Calu3 (cell line): ENCODE measurements at regions not wholly inside any gene's neighbourhood (a gene's known extent, or its start where the extent isn't known, plus 50 kb on each side); places are given as distances from the start of the nearest gene placed in this dataset.

ENCODE experiments used
- BruUV-seq: library from RNA; stranded (reverse); fragments of 400-500 nt; replicated peaks from 2 replicates; lab custom pipeline; 2021; lab: Mats Ljungman, UMichigan
- CTCF ChIA-PET: fragments of 300-600 bp; sonication (Branson Sonifier 250); formaldehyde crosslinking; loops from one replicate; lab custom pipeline; 2022; ENCODE audit warnings: antibody characterized with exemption; lab: Charles Lee
- DNase-seq: peaks from one replicate; pipeline ENCODE4 v3.0.0; 2022
- H3K27ac Mint-ChIP-seq: one replicate; pipeline ENCODE4 v1.8.0; 2022; ENCODE audit warnings: mixed read lengths; ENCODE audit not compliant: unreplicated experiment
- H3K27me3 Mint-ChIP-seq: one replicate; pipeline ENCODE4 v1.8.0; 2022; ENCODE audit warnings: mixed read lengths; ENCODE audit not compliant: unreplicated experiment
- H3K36me3 Mint-ChIP-seq: one replicate; pipeline ENCODE4 v1.8.0; 2022; ENCODE audit warnings: mild to moderate bottlenecking, moderate library complexity, mixed read lengths; ENCODE audit not compliant: insufficient read depth, unreplicated experiment
- H3K4me1 Mint-ChIP-seq: one replicate; pipeline ENCODE4 v1.8.0; 2022; ENCODE audit warnings: mild to moderate bottlenecking, low read depth, mixed read lengths; ENCODE audit not compliant: unreplicated experiment
- H3K4me3 Mint-ChIP-seq: one replicate; pipeline ENCODE4 v1.8.0; 2022; ENCODE audit warnings: mild to moderate bottlenecking, low read depth, moderate library complexity, mixed read lengths; ENCODE audit not compliant: unreplicated experiment
- H3K9me3 Mint-ChIP-seq: one replicate; pipeline ENCODE4 v1.8.0; 2022; ENCODE audit warnings: low read depth, mixed read lengths; ENCODE audit not compliant: unreplicated experiment
- intact Hi-C: fragments of 100-400 bp; cut with micrococcal nuclease; formaldehyde crosslinking; loops from one replicate; pipeline ENCODE4 v1.10.0; 2022; ENCODE audit not compliant: unreplicated experiment
- TF ChIP-seq, protein P1 (sequence below): fragments of 200-600 bp; IDR thresholded peaks from one replicate; pipeline ENCODE4 v1.8.0; 2022; ENCODE audit warnings: antibody characterized with exemption; ENCODE audit not compliant: unreplicated experiment

DNA sequence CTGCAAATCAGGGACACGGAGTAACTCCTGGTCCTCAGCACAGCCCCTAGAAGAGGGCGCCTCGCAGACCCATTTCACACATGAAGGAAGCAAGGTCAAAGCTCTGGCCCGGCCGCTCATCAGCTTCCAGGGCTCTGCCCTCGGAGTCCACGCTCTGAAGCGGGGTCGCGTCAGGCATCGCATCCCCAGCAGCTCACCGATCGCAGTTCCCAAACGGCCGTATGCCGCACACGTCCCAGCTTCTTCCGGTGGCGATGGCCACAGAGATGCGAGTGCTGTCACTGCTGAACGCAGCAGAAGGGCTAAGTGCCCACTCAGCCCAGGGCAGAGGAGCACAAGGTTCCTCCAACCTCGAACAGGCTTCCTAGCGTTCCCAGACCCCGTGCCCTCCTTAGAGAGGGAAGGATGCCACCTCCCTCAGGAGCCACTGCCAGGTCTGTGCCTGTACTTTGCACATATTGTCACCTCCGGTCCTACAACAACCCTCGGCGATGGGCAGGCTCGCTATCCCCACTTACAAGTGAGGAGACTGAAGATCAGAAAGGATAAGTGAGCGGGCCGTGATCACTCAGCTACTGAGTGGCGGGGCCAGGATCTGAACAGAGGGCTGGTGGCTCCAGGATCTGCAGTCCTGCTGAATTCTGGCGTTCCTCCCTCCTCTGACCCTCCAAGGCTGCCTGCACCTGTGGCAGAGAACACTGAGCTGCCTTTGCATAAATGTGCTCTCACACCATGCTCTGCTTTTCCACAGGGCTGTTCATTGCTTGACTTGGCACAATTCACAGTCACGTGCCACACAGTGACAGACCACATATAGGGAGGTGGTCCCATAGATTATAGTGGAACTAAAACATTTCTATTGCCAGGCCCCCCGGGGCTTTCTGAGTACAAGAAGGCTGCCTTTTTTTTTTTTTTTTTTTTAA is 71.4 kb downstream of the COPS8 start:
- H3K4me3 Mint-ChIP-seq = no peak overlapping the region
- CTCF ChIA-PET = no interaction called here
- TF ChIP-seq, protein P1, sequence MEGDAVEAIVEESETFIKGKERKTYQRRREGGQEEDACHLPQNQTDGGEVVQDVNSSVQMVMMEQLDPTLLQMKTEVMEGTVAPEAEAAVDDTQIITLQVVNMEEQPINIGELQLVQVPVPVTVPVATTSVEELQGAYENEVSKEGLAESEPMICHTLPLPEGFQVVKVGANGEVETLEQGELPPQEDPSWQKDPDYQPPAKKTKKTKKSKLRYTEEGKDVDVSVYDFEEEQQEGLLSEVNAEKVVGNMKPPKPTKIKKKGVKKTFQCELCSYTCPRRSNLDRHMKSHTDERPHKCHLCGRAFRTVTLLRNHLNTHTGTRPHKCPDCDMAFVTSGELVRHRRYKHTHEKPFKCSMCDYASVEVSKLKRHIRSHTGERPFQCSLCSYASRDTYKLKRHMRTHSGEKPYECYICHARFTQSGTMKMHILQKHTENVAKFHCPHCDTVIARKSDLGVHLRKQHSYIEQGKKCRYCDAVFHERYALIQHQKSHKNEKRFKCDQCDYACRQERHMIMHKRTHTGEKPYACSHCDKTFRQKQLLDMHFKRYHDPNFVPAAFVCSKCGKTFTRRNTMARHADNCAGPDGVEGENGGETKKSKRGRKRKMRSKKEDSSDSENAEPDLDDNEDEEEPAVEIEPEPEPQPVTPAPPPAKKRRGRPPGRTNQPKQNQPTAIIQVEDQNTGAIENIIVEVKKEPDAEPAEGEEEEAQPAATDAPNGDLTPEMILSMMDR = no peak
- H3K27ac Mint-ChIP-seq = no peak overlapping the region
- intact Hi-C loops = no loop called here
- H3K4me1 Mint-ChIP-seq = no peaks in the 10 kb centered on the region
- H3K27me3 Mint-ChIP-seq = peaks cover 10% of the 10 kb centered on the region
- H3K36me3 Mint-ChIP-seq = no peaks in the 10 kb centered on the region
- H3K9me3 Mint-ChIP-seq = no peaks in the 10 kb centered on the region
- no peak for DNase-seq
- BruUV-seq = no TSS peak

DNA sequence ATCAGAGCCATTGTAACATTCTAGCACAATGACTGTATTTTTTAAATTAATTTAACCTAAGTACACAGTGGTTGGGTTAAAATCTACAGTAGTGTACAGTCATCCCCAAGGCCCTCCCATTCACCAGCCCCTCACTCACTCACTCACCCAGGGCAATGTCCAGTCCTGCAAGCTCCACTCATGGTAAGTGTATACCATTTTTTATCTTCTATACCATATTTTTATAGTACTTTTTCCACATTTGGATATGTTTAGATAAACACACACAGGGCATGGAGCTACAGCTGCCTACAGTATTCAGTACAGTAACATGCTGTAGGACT is 72.1 kb downstream of the COPS8 start:
- no peak for DNase-seq
- no peaks in the 10 kb centered on the region for H3K36me3 Mint-ChIP-seq
- intact Hi-C loops = no loop called here
- no TSS peak for BruUV-seq
- no peak overlapping the region for H3K4me3 Mint-ChIP-seq
- CTCF ChIA-PET = no interaction called here
- no peaks in the 10 kb centered on the region for H3K4me1 Mint-ChIP-seq
- H3K27me3 Mint-ChIP-seq = peaks cover 9% of the 10 kb centered on the region
- no peaks in the 10 kb centered on the region for H3K9me3 Mint-ChIP-seq
- TF ChIP-seq, protein P1 = no peak
- H3K27ac Mint-ChIP-seq = no peak overlapping the region

DNA sequence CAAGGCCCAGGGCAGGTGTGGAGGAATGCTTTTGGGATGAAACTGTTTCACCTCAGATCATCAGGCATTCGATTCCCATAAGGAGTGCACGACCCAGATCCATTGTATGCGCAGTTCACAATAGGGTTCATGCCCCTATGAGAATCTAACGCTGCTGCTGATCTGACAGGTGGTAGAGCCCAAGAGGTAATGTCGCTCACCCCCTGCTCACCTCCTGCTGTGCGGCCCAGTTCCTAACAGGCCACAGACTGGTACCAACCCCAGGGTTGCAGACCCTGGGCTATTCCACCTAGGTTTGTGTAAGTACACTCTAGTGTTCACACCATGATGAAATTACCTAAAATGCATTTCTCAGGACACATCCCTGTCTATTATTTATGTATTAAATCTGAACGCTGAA is 72.5 kb downstream of the COPS8 start:
- no peak for DNase-seq
- Mint-ChIP-seq H3K27me3 (peaks cover 9% of the 10 kb centered on the region), H3K4me1 (no peaks in the 10 kb centered on the region), H3K36me3 (no peaks in the 10 kb centered on the region), H3K9me3 (no peaks in the 10 kb centered on the region), H3K27ac (no peak overlapping the region), H3K4me3 (no peak overlapping the region)
- no TSS peak for BruUV-seq
- TF ChIP-seq, protein P1 = no peak
- intact Hi-C loops = no loop called here
- CTCF ChIA-PET = no interaction called here

DNA sequence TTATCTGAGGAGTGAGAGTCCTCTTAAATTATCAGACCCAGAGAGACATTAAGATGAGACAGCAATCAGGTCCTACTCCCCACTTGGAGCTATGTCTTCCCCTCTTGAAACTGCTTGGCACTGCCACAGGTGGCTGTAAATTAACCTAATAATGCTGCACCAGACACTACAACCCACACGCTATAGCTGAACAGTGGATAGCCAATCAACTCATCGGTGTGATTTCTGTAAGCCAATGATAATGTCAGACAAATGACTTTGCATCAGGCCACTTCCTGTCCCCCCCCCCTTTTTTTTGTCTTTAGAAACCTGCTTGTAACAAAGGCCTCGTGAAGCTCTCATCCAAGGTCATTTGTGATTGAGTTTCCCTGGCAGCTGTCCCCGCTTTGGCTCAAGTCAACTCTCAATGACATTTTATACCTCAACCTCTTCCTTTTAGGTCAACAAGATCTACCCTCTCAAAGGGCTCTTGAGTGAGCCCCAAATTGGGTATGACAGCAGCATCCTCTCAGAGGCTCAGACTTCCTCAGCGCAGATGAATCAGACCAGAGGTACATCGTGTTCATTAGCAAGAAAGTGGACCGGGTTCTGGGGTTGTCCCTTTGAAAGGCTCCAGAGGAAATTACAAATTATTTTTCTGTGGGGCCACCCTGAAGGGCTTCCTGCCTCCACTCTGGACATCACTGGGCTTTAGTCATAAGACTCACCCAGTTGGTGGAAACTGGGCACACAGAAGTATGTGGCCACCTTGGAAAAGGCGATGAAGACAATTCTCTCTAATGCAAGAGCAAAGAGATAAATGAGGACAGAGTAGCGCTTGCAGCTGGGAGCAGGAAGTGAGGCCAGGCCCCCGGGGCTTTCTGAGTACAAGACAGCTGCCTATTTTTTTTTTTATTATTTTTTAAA is 73.6 kb downstream of the COPS8 start:
- Mint-ChIP-seq H3K27me3 (peaks cover 16% of the 10 kb centered on the region), H3K9me3 (no peaks in the 10 kb centered on the region), H3K4me1 (no peaks in the 10 kb centered on the region), H3K27ac (no peak overlapping the region), H3K36me3 (no peaks in the 10 kb centered on the region), H3K4me3 (no peak overlapping the region)
- TF ChIP-seq, protein P1 = no peak
- CTCF ChIA-PET = no interaction called here
- BruUV-seq = no TSS peak
- intact Hi-C loops = no loop called here
- no peak for DNase-seq
